ENCODE measurements at regions not wholly inside any gene's neighbourhood (a gene's known extent, or its start where the extent isn't known, plus 50 kb on each side); places are given as distances from the start of the nearest gene placed in this dataset.

DNA sequence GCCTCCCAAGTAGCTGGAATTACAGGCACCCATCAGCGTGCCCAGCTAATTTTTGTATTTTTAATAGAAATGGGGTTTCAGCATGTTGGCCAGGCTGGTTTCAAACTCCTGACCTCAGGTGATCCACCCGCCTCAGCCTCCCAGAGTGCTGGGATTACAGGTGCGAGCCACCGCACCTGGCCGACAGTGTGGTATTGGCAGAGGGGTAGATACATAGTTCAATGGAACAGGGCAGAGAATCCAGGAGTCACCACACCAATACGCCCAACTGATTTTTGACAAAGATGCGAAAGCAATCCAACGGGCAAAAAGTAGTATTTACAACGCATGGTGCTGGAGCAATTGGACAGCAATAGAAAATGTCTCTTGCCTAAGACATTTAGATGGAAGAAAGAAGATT lies 164.0 kb upstream of the PPP1R26 start:
- no peak for TF ChIP-seq GATA3 (IDR thresholded peaks at IDR 0.05; ENCODE audit: low read depth, low read length)
- TF ChIP-seq GATA2 (IDR thresholded peaks at IDR 0.05; ENCODE audit: low read depth, low read length), result no peak
